ENCODE measurements at regions not wholly inside any gene's neighbourhood (a gene's known extent, or its start where the extent isn't known, plus 50 kb on each side); places are given as distances from the start of the nearest gene placed in this dataset.

DNA sequence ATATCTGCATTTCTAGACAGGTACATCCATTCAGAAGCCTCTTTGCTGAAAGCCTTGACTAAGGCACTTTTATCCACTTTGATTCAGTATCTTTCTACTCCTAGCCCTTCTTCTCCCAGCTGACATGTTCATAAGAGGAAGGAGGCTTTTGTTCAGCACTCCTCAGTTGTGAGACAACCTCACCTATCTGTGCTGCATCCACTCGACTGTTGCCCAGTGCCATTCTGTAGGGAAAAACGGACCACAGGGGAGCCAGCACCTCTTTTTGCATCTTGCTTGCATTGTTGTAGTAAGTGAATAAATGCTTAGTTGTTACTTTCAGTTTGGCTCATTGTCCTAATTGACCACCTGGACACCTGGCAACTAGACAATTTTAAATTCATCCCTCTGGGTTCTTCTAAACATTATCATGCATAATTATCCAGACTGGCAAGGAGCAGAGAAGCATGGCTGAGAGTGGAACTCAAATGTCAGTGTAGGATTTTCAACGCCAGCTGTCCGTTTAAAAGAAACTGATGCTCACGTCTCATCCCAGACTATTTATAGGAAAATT, 83.8 kb upstream of the BOD1L1 start:
- TF ChIP-seq CTCF (IDR thresholded peaks at IDR 0.05) (no peak), POLR2A (IDR thresholded peaks at IDR 0.05; ENCODE audit: low read depth) (no peak), EP300 (IDR thresholded peaks at IDR 0.05) (no peak)

All from esophagus muscularis mucosa (tissue), 4 donors.